Fibroblast of mammary gland (primary cell): ENCODE measurements at regions not wholly inside any gene's neighbourhood (a gene's known extent, or its start where the extent isn't known, plus 50 kb on each side); places are given as distances from the start of the nearest gene placed in this dataset.

ENCODE experiments used
- DNase-seq: peaks from one replicate; pipeline ENCODE4 v3.0.0-alpha.2; 2010; ENCODE audit warnings: low read depth
- H3K4me3 ChIP-seq: 2 replicates; pipeline ENCODE4 v1.5.1; 2011; ENCODE audit warnings: low read depth, mild to moderate bottlenecking, low read length, moderate library complexity; ENCODE audit not compliant: control insufficient read depth
- TF ChIP-seq, protein P1 (sequence below): conservative IDR thresholded peaks from 2 replicates; pipeline ENCODE4 v1.5.1; 2011; ENCODE audit warnings: low read depth, low read length, inconsistent platforms; ENCODE audit not compliant: control insufficient read depth, insufficient read depth

DNA sequence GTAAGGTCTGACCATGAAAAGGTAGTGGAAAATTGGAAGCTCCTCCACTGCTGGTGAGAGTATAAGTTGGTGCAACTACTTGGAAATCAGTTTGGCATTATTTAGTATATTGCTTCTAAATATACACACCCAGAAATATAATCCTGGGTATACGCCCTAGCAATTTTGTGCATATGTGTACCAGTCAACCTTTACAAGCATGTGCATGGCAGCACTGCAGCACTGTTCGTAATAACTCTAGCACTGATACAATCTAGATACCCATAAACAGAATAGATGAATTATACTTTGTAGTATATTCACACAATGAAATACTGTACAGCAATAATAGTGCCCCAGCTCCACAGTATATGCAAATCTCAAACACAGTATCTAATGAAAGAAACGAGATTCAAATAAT lies 265.9 kb downstream of the EMP1 start:
- DNase-seq = no peak
- TF ChIP-seq, protein P1, sequence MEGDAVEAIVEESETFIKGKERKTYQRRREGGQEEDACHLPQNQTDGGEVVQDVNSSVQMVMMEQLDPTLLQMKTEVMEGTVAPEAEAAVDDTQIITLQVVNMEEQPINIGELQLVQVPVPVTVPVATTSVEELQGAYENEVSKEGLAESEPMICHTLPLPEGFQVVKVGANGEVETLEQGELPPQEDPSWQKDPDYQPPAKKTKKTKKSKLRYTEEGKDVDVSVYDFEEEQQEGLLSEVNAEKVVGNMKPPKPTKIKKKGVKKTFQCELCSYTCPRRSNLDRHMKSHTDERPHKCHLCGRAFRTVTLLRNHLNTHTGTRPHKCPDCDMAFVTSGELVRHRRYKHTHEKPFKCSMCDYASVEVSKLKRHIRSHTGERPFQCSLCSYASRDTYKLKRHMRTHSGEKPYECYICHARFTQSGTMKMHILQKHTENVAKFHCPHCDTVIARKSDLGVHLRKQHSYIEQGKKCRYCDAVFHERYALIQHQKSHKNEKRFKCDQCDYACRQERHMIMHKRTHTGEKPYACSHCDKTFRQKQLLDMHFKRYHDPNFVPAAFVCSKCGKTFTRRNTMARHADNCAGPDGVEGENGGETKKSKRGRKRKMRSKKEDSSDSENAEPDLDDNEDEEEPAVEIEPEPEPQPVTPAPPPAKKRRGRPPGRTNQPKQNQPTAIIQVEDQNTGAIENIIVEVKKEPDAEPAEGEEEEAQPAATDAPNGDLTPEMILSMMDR = no peak
- H3K4me3 ChIP-seq = no peak overlapping the region

DNA sequence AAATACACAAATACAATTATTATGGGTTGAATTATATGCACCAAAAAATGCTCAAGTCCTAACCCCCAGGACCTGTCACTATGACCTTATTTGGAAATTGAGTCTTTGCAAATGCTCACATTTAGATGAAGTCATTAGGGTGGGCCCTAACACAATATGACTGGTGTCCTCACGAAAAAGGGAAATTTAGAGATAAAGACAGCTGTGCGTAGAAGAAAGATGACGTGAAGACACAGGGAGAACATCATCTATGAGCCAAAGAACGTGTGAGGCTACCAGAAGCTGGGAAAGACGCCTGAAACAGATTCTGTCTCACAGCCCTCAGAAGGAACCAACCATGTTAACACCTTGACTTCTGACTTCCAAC lies 259.2 kb downstream of the EMP1 start:
- H3K4me3 ChIP-seq = no peak overlapping the region
- no peak for DNase-seq
- TF ChIP-seq, protein P1 = no peak

DNA sequence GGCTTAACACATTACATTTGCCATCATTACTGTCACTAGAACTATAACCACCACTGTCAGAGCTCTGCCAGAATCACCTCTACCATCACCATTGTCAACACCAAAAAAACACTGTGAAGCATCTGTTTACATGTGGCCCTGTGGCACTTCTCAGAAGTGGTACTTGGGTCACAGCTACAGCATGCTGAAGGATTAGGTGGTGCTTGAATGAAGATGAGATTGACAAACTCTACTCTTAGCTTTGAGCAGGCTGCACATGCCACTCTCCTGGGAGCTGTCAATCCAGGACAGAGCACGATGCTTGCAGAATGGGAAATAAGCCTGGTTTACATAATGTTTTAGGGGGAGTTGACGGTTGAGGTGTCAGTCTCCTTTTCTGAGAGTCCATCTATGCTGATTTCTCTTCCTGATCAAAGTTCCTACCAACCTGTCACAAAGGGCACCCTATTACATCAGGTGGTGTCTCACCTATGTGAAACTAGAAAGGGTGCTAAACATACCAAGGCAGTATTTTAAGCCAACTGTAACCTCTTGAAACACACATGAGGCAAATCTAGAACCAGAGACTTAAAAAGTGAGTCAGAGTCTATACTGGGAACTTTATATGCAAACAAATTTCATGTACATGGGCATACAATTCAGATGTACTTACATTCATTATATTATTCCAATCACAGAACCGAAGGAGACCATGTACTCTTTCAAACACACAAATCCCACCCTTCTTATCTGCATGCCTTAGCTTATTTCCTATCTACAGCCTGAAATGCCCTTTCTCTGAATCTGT lies 258.7 kb downstream of the EMP1 start:
- TF ChIP-seq, protein P1 = no peak
- DNase-seq = no peak
- no peak overlapping the region for H3K4me3 ChIP-seq

DNA sequence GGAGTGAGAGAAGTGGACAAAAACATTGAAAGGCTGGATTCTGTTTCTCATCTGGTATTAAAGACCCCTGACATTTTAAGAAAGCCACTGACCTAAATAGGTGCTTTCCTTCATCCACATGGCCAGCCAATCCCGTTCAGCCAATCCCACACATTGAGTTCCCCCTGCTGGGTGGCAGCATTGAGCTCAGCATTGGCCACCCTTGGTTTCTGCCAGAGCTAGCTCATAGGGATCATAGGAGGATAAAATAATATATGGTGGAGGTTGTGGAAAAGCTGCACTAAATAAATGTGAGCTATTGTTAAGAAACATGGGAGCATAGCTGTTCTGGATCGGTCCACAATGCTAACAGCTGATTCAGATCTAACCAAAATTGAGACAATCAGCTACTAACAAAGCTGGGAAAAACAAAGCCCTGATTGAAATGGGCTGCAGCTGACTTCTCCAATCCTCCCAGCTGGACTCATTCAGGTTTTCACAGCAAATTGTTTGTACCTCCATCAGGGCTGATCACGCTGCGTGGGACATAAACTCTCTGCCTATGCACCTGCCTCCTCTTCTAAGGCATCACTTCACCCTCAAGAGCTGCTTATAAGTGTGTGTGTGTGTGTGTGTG lies 256.5 kb downstream of the EMP1 start:
- no peak overlapping the region for H3K4me3 ChIP-seq
- DNase-seq = no peak
- TF ChIP-seq, protein P1 = no peak

DNA sequence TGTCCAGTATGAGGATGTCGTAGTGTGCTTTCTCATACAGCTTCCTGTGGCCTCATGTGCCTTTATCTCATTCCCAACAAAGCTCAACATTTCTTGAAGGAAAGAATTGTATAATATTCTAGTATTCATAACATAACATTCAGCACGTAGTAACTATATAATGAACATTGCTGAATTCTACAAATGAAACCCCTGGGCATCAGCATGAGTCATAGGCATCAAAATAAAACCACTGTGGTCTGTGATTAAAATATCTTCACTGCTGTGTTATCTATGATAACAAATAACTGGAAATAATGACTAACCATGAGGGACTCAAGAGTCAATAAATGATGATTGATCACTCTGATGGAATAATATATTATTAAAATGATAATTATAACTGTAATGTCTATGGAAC lies 255.2 kb downstream of the EMP1 start:
- no peak overlapping the region for H3K4me3 ChIP-seq
- TF ChIP-seq, protein P1 = no peak
- no peak for DNase-seq

DNA sequence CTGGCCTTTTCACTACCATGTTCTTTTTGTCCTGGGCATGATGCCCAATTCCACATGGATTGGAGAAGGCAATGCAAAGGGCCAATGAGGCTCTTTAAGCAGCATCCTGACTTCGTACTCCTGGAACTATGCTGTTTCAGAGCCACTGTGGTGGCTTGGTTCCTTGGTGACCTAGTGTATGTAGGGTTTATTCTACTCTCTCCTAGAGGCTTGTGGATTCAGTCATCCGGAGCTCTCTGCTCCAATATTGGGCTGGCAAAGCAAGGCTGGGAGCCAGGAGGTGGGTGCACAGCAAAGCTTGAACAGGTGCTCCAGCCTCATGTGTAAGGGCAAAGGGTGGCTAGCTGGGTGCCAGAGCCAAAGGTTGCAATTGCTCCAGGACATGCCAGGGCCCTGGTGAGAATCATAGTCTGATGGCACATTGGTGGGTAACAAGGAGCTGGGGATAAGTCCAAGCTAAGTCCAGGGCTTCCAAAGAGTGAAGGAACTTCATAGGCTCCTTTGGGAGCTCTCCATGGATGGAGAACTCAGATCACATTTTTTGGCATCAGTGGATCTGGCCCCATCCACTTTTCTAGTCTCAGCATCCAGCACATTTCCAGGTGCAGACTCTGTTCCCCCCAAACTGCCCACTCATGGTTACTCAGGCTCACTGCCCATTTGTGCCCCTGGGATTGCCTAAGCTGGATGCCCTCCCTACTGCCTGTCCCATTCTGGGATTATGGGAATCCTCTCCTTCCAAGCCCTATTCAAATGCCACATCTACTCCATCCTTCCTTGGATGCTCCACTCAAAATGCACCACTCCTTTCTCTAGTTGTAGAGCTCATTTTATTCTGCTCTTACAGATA lies 253.9 kb downstream of the EMP1 start:
- no peak overlapping the region for H3K4me3 ChIP-seq
- TF ChIP-seq, protein P1 = no peak
- no peak for DNase-seq
